ENCODE measurements at regions not wholly inside any gene's neighbourhood (a gene's known extent, or its start where the extent isn't known, plus 50 kb on each side); places are given as distances from the start of the nearest gene placed in this dataset.

DNA sequence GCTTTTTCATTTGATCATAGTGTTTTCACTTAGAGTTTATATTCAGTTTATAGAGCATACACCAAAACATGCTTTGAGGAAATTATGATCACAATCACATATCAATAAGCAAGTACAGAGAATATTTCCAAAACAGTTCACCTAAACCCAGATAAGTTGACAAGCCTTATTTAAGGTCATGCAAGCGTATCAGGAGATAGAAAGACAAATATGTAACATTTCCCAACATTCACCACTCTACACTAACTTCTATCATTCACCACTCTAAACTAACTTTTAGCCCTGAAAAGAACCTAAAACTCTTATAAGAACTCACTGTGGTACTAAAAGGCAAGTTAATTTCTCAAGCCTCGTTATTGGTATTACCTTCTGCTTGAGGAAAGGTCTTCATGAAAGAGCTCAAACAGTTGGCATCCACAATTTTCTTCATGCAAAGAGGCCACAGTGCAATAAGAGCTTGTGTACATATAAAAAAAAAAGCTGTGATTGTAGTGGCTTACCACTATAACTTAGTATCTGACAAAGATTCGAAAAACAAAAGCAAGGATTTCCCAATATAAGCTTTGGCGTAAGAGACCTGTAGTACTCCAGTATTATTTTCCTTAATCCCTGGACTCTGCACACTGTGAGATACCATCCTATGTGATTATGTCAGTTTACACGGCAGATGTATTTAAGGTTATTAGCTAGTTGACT lies 903.3 kb downstream of the STIM2 start:
- no peak overlapping the region for H2AFZ ChIP-seq
- H3K4me3 Mint-ChIP-seq: no peak overlapping the region
- no peaks in the 10 kb centered on the region for H4K20me1 ChIP-seq (replicated peaks; ENCODE audit: insufficient read depth)

More for the DNA sequence above, 903.3 kb downstream of the STIM2 start:
- Histone ChIP-seq H3K4me1 (ENCODE audit: insufficient read depth) (no peaks in the 10 kb centered on the region), H3F3A (replicated peaks; ENCODE audit: low read depth) (no peaks in the 10 kb centered on the region), H3K27me3 (ENCODE audit: insufficient read depth) (no peaks in the 10 kb centered on the region), H3K27ac (ENCODE audit: low read depth) (no peak overlapping the region), H3K36me3 (ENCODE audit: insufficient read depth) (no peaks in the 10 kb centered on the region), H3K4me3 (no peak overlapping the region), H3K79me2 (replicated peaks; ENCODE audit: insufficient read depth) (no peaks in the 10 kb centered on the region), H3K9me2 (ENCODE audit: insufficient read depth) (no peaks in the 10 kb centered on the region), H3K4me2 (no peak overlapping the region)
- no peaks in the 10 kb centered on the region for H3K4me1 Mint-ChIP-seq
- no peak overlapping the region for H3K27ac Mint-ChIP-seq
- ATAC-seq: no peak
- no peaks in the 10 kb centered on the region; the same call in 1 of the 3 replicates for H3K9me3 Mint-ChIP-seq
- H3K27me3 Mint-ChIP-seq (ENCODE audit: insufficient read depth, low read depth, poor library complexity): no peaks in the 10 kb centered on the region
- TF ChIP-seq ZNF331 (CRISPR knock-in tag; IDR thresholded peaks at IDR 0.05; ENCODE audit: low read depth) (no peak), NANOG (IDR thresholded peaks at IDR 0.05; ENCODE audit: borderline replicate concordance) (no peak), EZH2phosphoT487 (IDR thresholded peaks at IDR 0.05; ENCODE audit: unreplicated experiment) (no peak), REST (IDR thresholded peaks at IDR 0.05; ENCODE audit: unreplicated experiment) (no peak), JUNB (IDR thresholded peaks at IDR 0.05; ENCODE audit: unreplicated experiment) (no peak), CTCF (conservative IDR thresholded peaks at IDR 0.05; ENCODE audit: low read depth in 2 of 2) (no peak), EZH2 (IDR thresholded peaks at IDR 0.05; ENCODE audit: low read depth, unreplicated experiment) (no peak), CREB1 (CRISPR knock-in tag; IDR thresholded peaks at IDR 0.05; ENCODE audit: low read depth) (no peak), ZNF114 (CRISPR knock-in tag; IDR thresholded peaks at IDR 0.05) (no peak), POLR2AphosphoS5 (IDR thresholded peaks at IDR 0.05; ENCODE audit: low read depth) (no peak), STAT1 (IDR thresholded peaks at IDR 0.05; ENCODE audit: unreplicated experiment) (no peak)
- TF ChIP-seq, protein P1, sequence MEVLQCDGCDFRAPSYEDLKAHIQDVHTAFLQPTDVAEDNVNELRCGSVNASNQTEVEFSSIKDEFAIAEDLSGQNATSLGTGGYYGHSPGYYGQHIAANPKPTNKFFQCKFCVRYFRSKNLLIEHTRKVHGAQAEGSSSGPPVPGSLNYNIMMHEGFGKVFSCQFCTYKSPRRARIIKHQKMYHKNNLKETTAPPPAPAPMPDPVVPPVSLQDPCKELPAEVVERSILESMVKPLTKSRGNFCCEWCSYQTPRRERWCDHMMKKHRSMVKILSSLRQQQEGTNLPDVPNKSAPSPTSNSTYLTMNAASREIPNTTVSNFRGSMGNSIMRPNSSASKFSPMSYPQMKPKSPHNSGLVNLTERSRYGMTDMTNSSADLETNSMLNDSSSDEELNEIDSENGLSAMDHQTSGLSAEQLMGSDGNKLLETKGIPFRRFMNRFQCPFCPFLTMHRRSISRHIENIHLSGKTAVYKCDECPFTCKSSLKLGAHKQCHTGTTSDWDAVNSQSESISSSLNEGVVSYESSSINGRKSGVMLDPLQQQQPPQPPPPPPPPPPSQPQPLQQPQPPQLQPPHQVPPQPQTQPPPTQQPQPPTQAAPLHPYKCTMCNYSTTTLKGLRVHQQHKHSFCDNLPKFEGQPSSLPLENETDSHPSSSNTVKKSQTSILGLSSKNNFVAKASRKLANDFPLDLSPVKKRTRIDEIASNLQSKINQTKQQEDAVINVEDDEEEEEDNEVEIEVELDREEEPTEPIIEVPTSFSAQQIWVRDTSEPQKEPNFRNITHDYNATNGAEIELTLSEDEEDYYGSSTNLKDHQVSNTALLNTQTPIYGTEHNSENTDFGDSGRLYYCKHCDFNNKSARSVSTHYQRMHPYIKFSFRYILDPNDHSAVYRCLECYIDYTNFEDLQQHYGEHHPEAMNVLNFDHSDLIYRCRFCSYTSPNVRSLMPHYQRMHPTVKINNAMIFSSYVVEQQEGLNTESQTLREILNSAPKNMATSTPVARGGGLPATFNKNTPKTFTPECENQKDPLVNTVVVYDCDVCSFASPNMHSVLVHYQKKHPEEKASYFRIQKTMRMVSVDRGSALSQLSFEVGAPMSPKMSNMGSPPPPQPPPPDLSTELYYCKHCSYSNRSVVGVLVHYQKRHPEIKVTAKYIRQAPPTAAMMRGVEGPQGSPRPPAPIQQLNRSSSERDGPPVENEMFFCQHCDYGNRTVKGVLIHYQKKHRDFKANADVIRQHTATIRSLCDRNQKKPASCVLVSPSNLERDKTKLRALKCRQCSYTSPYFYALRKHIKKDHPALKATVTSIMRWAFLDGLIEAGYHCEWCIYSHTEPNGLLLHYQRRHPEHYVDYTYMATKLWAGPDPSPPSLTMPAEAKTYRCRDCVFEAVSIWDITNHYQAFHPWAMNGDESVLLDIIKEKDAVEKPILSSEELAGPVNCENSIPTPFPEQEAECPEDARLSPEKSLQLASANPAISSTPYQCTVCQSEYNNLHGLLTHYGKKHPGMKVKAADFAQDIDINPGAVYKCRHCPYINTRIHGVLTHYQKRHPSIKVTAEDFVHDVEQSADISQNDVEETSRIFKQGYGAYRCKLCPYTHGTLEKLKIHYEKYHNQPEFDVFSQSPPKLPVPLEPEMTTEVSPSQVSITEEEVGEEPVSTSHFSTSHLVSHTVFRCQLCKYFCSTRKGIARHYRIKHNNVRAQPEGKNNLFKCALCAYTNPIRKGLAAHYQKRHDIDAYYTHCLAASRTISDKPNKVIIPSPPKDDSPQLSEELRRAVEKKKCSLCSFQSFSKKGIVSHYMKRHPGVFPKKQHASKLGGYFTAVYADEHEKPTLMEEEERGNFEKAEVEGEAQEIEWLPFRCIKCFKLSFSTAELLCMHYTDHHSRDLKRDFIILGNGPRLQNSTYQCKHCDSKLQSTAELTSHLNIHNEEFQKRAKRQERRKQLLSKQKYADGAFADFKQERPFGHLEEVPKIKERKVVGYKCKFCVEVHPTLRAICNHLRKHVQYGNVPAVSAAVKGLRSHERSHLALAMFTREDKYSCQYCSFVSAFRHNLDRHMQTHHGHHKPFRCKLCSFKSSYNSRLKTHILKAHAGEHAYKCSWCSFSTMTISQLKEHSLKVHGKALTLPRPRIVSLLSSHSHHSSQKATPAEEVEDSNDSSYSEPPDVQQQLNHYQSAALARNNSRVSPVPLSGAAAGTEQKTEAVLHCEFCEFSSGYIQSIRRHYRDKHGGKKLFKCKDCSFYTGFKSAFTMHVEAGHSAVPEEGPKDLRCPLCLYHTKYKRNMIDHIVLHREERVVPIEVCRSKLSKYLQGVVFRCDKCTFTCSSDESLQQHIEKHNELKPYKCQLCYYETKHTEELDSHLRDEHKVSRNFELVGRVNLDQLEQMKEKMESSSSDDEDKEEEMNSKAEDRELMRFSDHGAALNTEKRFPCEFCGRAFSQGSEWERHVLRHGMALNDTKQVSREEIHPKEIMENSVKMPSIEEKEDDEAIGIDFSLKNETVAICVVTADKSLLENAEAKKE (CRISPR knock-in tag; IDR thresholded peaks at IDR 0.05): no peak
- TF ChIP-seq, protein P2, sequence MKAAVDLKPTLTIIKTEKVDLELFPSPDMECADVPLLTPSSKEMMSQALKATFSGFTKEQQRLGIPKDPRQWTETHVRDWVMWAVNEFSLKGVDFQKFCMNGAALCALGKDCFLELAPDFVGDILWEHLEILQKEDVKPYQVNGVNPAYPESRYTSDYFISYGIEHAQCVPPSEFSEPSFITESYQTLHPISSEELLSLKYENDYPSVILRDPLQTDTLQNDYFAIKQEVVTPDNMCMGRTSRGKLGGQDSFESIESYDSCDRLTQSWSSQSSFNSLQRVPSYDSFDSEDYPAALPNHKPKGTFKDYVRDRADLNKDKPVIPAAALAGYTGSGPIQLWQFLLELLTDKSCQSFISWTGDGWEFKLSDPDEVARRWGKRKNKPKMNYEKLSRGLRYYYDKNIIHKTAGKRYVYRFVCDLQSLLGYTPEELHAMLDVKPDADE (IDR thresholded peaks at IDR 0.05): no peak
- no peak for DNase-seq (ENCODE audit: low spot score)
- H3K36me3 Mint-ChIP-seq (ENCODE audit: low read depth): no peaks in the 10 kb centered on the region
